Glomerular endothelial cell (primary cell): ENCODE measurements at regions not wholly inside any gene's neighbourhood (a gene's known extent, or its start where the extent isn't known, plus 50 kb on each side); places are given as distances from the start of the nearest gene placed in this dataset.
"Not testable (repeated sequence)": the region's sequence is repeated elsewhere in the genome, so short reads cannot be mapped to it uniquely, and the experiment has no call there.

Source experiments
- DNase-seq: peaks from one replicate; pipeline ENCODE4 v3.0.0-alpha.2; 2011; ENCODE audit warnings: low read depth, low spot score; ENCODE audit errors: extremely low read depth

DNA sequence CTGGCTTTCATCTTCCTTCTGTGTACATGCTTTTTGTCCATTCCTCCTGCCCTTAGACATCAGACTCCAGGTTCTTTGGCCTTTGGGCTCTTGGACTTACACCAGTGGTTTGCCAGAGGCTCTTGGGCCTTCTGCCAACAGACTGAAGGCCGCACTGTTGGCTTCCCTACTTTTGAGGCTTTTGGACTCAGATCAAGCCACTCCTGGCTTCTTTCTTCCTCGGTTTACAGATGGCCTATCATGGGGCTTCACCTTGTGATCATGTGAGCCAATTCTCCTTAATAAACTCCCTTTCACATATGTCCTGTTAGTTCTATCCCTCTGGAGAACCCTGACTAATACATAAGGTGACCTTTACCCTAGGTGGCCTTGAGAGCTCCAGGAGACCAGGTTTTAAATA, 189.1 kb upstream of the CCNG1 start:
- DNase-seq: no peak

DNA sequence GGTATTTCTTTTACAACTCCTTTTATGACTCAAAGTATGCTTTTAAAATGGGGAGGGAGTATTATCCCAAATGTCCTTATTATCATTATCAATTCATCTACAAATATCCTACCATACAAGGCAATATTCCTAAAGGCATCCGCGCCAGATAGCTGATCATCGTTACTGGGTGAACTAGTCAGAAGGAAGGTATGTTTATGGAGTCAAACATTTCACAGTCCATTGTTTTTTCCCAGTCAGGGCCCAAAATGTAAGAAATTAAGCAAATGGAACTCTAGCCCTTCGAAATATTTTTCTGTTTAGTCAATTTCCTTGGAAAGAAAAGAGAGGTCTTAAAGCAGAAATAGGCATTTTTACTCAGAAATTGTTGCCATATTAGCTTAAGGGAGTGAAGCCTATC, 188.5 kb upstream of the CCNG1 start:
- DNase-seq: no peak

DNA sequence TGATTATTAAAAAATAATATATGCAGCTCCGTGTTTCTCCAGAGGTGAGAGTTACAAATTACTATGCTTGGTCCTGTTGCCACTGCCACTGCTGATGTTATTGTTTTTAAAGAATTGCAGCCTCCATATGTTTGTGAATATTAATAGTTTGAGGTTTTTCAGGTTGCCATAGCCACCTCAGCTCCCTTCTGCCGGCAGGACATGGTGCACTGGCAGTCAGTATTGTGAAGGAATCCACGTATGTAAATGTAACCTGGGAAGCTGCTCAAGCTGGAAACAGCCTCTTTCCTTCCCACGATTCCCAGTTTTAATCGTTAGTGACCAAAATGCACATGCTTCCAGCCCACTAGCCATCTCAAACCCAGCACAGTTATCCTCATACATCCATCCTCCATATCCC, 184.4 kb upstream of the CCNG1 start:
- DNase-seq: no peak

DNA sequence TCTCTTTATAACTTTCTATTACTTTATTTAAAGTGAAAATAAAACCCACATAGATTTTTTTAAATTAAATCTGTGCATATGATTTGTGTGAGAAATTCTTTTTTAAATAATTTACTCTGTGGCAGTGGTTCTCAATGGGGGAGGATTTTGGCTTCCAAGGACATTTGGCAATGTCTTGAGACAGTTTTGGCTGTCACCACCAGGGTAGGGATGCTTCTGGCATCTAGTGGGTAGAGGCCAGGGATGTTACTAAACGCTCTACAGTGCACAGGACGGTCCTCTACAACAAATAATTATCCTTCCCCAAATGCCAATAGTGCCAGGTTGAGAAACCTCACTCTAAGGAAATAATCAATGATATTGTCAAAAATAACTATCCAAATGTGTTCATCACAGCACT, 177.9 kb upstream of the CCNG1 start:
- no peak for DNase-seq

DNA sequence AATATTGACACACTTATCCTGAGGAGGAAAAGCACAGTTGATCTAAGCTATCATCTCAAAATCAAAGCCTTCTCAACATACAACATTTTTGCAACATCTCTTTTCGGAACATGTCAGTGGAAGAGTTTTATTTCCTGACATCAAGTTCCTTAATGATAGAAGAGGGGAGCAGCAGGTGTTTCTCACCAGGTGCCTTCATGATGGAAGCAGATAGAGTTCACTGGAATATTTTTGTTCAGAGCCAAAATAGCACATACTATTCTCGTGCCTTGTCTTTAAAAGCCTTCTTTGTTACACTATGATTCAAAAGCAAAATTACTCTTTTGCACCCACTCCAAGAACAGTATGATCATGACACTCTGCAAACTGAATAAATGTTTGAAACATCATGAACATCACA, 176.9 kb upstream of the CCNG1 start:
- DNase-seq: no peak

DNA sequence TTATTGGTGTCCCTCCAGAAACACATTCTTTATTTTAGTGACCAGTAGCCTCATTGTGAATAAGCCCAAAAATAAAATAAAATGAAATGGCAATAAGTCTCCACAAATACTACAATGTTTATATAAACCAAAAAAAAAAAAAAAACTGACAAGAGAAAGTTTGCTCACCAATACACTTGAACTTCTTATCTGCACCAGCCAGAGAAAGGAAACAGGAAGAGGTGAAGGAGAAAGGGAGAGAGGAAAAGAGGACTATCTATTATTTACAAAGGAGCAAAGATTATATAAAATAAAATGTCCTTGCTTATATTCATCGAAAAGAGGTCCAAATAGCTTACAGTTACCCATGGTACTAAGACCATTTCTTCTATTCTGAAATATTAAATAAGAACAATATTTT, 176.4 kb upstream of the CCNG1 start:
- no peak for DNase-seq

DNA sequence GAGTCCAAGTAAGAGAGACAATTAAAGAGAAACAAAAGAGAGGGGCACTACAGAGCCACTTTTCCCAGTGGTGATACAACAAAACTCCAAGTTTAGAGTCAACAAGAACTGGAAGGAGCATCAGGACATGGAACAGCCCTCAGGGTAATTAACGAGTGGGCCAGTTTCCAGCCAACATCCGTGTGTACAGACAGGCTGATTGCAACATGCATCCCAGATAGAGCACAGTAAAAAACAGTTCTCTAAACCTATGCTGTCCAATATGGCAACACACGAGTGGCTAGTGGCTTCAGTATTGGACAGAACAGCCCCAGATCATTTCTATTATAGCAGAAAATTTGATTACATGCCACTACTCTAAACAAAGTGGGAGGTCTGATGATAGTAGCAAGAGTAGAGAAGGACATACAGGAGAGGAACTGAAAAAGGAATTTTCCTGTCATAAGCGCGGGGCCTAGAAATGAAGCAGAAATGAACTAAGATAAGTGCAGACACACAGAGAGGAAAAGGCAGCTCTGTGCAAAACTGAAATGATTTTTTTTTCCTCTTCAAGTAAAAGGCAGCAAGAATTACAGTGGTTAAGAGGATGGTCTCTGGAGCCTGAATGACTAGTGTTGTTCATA, 175.6 kb upstream of the CCNG1 start:
- no peak for DNase-seq

DNA sequence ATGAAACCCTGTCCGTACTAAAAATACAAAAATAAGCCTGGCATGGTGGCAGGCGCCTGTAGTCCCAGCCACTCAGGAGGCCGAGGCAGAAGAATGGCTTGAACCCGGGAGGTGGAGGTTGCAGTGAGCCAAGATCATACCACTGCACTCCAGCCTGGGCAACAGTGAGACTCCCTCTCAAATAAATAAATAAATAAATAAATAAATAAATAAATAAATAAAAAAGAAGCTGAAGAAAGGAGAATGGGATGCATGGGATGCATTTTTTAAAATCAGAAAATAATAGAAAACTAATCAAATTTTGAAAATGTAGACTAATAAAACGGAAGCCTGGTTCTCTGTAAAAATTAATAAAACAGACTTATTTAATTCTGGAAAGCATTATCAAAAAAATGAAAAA, 171.1 kb upstream of the CCNG1 start:
- DNase-seq: not testable (repeated sequence)

DNA sequence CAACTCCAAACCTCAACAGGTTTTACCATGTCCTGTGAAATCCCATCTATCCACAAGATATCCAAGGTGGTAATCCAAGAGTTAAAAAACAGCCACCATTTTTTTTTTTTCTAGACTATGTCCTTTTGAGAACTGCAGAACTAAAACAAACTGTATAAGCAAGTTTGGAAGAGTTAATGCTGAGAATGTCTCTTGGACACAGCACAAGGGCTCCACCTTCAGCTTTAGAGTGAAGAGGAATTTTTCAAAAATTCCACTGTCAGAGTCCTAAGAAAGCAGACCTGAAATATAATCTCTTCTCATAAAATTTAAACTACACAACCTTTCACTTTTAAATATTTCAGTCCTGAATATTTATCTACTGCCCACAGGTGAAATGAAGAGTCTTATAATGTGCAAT, 167.8 kb upstream of the CCNG1 start:
- DNase-seq: no peak

DNA sequence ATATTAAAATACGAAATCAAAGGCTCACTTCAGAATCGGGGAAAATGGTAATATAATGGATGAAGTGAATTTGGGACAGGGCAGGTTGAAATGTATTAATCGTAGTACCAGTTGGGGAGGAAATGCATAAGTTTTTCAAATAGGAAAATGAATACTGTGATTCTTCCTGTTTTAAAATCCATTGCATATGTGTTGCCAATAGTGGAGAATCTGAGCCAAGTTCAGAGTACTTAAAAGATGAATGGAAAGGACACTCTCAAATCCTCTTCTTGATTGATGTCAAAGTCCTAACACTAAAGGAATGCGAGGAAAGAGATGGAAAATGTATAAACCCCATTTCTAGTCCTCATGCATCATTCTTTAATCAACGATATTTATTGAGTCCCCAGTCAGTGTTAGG, 160.9 kb upstream of the CCNG1 start:
- DNase-seq: no peak

DNA sequence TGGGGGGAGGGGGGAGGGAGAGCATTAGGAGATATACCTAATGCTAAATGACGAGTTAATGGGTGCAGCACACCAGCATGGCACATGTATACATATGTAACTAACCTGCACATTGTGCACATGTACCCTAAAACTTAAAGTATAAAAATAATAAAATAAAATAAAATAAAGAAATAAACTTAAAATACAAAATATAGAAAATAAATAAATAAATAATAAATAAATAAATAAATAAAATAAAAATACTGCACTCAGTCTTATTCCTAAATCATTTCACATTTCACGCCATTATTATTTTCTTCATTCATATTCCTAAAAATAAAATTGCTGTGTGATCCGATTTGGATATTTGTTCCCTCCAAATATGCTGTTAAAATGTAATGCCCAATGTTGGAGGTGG, 156.5 kb upstream of the CCNG1 start:
- DNase-seq: not testable (repeated sequence)

DNA sequence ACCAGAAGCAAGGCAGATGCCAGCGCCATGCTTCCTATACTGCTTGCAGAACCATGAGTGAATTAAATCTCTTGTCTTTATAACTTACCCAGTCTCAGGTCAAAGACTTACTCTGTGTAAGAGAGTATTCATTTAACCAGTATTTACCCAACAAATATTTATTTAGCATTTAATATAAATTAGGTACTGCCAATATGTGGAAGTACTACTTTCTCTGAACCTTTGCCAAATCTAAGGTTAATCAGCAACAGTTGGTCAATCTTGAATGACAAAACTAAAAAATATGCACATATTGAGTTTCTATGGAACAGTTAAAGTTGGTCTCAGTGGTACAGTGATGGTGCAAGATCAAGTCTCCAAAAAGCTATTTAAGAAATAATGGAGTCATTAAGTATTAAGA, 155.9 kb upstream of the CCNG1 start:
- no peak for DNase-seq

DNA sequence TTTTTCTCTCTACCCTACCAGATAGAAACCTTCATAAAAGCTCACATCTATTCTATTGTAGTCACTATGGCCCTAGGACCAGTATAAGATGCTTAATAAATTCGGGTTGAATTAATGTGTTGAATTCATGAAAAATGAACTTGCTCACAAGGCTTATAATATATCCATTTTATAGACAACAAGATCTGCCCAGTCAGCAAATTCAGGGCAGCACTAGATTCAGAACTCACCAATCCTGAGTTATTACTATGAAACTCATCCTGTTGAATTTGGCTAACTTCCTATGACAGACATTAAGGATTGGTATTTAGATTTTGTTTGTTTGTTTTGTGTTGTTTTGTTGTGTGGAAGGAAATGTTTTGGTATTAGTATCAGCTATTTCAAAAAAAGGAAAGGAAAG, 143.6 kb upstream of the CCNG1 start:
- no peak for DNase-seq

DNA sequence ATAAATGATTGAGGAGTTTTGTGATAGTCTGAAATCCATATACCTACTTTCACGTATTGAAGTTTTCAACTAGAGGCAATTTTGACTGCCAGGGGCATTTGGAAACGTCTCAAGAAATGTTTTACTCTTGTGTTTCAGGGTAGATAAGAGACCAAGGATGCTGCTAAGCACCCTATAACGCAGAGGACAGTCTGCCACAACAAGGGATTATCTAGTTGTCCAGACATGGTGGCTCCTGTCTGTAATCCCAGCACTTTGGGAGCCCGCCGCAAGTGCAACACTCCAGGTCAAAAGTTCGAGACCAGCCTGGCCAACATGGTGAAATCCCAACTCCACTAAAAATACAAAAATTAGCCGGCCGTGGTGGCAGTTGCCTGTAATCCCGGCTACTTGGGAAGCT, 133.7 kb upstream of the CCNG1 start:
- no peak for DNase-seq

DNA sequence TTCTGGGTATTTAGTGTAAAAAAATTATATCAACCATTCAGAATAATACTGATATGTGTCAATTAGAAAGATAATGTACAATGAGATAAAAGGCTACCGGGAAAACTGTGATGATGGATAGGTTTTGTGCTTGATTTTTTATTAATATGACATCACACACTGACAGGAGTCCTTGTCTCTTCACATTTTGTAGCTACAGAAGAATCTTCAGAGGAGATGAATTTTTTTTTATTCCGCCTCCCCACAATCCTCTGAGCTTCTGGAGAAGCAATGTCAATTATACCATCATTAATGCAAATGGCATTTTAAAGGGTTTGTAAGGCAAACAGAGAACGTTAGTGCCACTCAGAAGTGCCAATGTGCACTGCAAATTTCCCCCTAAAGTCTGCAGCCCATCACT, 131.7 kb upstream of the CCNG1 start:
- no peak for DNase-seq

DNA sequence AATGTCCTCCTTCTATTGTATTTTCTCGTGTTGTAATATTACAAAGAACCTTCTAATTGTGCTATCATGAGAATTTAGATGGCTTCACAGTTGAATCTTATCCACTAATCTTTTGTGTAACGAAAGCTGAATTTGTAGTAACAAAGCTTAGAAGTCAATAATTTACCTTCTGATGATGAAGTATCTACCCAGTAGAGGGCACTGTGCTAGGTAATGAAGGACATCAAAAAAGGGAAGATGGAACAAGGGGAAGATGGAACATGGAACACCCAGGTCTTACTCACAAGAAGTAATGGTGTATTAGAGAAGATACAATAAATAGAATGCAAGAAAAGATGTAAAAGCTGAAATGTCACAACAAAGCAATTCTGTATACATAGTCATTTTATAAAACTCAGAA, 131.0 kb upstream of the CCNG1 start:
- DNase-seq: no peak

DNA sequence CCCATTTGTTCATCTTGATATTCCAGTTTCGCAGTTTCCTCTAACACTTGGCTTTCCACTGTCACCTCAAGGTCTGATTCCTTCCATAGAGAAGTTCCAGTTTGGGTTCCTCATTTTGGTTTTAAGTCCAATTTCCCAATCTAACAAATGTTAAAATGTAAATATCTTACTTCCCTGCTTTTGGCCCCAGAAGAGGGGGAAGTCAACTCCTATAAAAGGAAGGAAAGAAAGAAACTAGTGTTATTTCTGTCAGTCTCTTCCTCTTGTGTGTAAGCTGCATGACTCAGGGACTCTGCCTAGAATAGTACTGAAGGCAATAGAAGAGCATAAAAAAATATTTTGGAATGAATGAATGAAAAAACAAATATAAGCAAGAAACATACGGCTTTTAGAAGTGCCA, 127.5 kb upstream of the CCNG1 start:
- DNase-seq: no peak

DNA sequence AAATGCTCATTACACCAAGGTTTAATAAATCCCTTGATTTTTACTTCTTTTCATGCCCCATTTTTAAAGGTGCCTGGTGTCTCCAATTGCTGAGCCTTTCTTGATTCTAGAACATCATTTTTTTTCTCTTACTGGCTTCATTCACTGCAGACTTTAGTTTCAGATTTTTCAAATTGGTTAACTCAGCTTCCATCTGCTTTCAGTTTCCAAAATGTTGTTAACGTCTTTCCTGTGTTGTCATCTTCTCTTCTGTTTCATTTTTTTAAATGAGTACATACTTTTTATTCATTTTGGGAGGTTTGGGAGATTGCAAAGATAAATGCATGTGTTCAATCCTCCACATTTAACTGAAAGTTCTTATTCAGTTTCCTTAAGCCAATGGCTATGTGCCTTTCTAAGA, 126.4 kb upstream of the CCNG1 start:
- DNase-seq: no peak

DNA sequence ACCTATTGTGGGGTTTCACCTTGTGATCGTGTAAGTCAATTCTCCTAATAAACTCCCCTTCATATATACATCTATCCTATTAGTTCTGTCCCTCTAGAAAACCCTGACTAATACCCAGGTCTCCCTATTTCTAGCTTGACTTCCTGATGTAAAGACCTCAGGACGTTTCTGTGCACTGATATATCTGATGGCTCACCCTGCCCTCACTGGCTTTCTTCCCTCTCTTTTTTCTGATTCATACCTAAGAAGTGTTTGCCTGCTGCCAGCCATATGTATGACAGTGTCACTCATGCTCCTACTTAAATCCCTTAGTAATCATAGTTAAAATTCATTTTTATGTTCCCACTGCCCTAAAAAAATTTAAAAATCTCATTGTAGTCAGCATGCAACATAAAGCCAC, 124.8 kb upstream of the CCNG1 start:
- no peak for DNase-seq

DNA sequence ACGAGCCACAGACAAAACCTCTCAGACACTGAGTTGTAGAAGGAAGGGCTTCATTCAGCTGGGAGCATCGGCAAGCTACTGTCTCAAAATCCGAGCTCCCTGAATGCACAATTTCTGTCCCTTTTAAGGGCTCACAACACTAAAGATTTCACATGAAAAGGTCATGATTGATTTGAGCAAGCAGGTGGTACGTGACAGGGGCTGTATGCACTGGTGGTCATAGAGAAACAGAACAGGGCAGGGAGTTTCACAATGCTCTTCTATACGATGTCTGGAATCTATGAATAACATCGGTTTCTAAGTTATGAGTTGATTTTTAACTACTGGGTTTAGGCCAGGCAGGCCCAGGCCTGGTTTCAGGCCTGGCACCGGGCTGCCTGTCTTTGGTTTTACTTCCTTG, 124.3 kb upstream of the CCNG1 start:
- DNase-seq: not testable (repeated sequence)

DNA sequence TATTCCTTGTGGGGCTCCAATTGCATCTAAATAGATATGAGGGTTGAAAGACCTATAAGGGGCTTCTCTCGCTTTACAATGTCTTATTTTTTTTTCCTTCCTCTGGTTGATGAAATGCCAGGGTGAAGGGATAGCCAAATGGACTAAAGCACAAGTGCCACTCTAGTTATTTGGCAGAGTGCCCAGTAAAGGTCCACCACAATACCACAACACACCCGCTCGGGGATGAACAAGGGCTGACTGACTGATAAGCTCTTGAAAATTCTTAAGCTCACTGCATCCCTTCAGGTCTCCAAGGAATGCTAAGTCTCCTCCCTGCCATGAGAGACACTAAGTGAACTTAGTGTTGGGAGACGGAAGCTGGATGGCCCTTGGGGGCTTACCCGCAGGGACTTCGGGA, 121.0 kb upstream of the CCNG1 start:
- not testable (repeated sequence) for DNase-seq

DNA sequence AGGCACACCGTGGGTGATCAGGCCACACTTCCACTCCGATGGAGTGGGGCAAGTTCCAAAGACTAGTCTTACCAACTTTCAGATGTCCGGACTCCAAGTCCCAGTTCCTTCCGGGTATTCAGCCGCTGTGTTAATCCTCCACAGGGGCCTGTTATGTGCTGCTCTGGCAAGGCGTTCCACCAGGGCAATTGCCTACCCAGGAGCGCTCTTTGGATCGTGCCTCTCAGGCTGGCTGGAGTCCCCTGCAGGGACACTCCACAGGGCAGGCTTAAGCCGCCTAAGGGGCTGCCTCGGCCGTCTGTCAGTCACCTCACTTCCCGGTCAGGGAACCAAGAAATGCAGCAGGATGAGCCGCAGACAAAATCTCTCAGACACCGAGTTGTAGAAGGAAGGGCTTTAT, 118.7 kb upstream of the CCNG1 start:
- DNase-seq: no peak

DNA sequence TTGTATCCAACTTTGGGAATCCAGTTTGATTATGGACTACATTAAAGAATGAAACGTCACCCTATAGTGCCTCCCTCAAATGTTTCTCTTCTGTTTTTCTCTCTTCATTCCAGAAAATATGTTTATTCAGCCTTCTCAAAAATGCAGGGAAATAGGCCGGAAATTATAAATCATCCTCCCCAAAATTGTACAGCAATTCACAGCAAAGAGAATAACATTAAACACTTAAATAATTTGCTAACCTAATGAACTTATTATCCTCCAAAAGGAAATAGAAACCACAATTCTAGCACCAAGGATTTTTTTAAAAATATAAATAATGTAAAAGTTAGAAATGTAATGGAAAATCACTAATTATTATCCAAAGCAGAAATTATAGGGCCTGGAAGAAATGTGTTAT, 115.9 kb upstream of the CCNG1 start:
- DNase-seq: no peak
